Jurkat, Clone E6-1 (cell line): ENCODE measurements at regions not wholly inside any gene's neighbourhood (a gene's known extent, or its start where the extent isn't known, plus 50 kb on each side); places are given as distances from the start of the nearest gene placed in this dataset.
"Not testable (repeated sequence)": the region's sequence is repeated elsewhere in the genome, so short reads cannot be mapped to it uniquely, and the experiment has no call there.

Experiments used
- DNase-seq: peaks from one replicate; pipeline ENCODE4 v3.0.0-alpha.2; 2011; ENCODE audit warnings: low read depth, low spot score
- H3K4me3 ChIP-seq: 2 replicates; pipeline ENCODE4 v1.5.1; 2011; ENCODE audit warnings: mild to moderate bottlenecking, low read length, control low read depth, moderate library complexity

DNA sequence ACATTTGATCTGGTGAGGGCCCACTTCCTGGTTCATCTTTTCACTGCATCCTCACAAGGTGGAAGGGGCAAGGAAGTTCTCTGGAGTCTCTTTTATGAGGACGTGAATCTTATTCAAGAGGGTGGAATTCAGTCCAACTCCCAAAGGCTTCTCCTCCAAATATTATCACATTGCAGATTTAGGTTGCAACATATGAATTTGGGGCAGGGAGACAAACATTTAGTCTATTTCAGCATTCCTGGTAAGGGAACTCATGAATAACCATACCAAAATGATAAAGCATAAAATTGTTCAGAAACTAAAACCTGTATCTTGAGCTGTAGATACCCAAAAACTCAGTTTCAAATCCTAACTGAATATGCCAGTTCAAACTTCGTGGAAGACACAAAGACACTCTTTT, 246.8 kb downstream of the QDPR start:
- H3K4me3 ChIP-seq: no peak overlapping the region
- DNase-seq: no peak

GRCh38 chr4:17260166-17260907, 251.6 kb downstream of the QDPR start:
- no peak overlapping the region for H3K4me3 ChIP-seq
- DNase-seq: no peak

DNA sequence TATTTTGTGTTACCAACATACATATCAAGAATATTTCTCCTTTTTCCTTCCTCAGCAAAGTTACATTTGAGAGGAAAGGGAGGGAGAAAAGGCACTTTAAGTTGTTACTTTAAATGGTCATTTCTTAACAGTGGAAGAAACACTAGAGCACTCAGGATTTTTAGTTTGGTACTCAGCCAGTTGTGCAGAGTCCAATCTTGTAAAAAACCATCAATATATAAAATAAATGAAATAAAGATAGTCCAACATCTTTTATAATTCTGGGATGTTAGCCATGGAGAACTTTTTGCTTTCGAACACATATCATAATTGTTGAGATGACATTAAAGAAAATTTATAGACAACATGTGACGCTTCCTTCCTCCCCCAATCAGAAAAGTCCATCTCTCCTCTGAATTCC, 253.8 kb downstream of the QDPR start:
- H3K4me3 ChIP-seq: no peak overlapping the region
- no peak for DNase-seq

DNA sequence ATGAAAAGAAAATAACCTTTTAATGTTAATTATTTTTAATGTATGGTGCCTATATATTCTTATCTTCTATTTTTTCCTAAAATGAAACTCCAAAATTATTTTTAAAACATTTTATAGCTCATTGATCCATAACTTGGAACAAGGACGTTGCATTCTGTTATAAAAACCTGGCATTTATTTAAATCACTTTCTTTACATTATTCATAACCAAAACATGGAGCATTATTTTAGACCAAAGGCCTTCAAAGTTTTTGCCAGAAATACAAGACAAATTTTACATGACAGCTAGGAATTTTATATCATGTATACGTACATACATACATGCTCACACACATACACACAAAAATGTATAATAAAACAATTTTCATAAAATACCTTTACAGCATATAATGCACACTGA, 259.8 kb downstream of the QDPR start:
- H3K4me3 ChIP-seq: no peak overlapping the region
- DNase-seq: no peak

DNA sequence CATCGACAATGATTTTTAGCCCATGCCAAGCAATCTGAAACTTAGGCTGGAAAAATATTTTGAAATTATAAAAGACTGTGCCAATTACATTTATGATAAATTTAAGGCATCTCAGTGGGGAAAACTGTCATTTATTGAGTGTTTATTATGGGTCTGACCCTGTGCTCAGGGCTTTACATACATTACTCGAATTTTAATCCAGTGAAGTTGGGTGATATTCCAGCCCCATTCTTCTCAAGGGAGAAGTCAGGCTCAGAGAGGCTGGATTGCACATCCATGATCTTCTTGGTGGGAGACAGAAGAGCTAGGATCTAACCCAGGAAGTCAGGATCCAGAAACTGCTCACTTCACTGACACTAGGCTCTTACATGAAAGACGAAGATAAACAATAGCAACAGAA, 260.8 kb downstream of the QDPR start:
- DNase-seq: no peak
- H3K4me3 ChIP-seq: no peak overlapping the region

- no peak overlapping the region for H3K4me3 ChIP-seq
- DNase-seq: no peak
Observed at GRCh38 chr4:17250591-17250990, 261.3 kb downstream of the QDPR start.

- no peak overlapping the region for H3K4me3 ChIP-seq
- no peak for DNase-seq
Observed at GRCh38 chr4:17246656-17247055, 265.2 kb downstream of the QDPR start.

- H3K4me3 ChIP-seq: no peak overlapping the region
- DNase-seq: no peak
Observed at GRCh38 chr4:17241835-17242234, 270.1 kb downstream of the QDPR start.

DNA sequence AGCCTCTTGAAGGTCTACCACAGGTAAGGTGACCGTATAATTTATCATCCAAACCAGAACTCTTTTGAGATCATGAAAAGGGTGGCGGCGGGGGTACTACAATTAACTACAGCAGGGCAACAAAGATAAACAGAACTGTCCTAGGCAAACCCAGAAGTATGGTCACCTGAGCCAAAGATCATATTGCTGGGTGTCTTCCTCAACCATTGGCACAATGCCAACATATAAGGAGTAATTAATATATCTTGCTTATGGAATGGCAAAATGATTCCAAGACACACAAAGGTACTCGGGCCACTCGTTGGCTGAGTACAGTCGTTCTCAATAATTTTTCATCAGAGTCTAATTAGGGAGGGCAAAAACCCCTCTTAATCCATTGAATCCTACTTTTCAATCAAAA, 273.3 kb downstream of the QDPR start:
- no peak overlapping the region for H3K4me3 ChIP-seq
- no peak for DNase-seq

DNA sequence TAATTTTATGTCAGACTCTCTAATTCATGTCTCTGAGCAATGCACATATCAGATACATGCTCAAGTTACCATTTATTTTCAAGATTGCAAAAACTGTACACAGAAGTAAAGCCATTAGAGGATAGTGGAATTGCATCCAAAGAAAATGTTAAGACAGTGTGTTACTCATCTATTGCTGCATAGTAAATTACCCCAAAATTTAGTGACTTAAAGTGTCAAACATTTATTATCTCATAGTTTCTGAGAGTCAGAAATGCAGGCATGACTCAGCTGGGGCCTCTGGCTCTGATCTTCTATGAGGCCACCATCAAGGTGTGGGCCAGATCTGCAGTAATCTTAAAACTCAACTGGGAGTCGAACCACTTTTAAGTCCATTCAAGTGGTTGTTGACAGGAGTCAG, 275.2 kb downstream of the QDPR start:
- H3K4me3 ChIP-seq: no peak overlapping the region
- no peak for DNase-seq

DNA sequence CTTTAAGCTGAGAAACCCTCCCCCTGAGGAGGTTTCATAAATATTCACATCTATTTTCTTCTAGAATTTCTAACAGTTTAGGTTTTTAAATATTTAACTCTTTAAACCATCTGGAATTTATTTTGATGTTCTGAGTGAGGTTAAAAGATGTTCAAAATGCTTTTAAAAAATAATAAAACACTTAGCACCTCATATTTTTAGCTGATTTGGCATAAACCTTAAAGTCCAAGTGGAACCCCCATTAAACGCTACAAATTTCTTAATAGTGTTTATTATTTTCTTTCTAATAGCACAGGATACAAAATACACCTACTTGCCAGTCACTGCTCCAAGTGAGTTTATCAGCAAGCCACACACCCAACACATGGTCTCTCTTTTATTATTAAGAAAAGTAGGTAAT, 277.2 kb downstream of the QDPR start:
- no peak overlapping the region for H3K4me3 ChIP-seq
- no peak for DNase-seq

DNA sequence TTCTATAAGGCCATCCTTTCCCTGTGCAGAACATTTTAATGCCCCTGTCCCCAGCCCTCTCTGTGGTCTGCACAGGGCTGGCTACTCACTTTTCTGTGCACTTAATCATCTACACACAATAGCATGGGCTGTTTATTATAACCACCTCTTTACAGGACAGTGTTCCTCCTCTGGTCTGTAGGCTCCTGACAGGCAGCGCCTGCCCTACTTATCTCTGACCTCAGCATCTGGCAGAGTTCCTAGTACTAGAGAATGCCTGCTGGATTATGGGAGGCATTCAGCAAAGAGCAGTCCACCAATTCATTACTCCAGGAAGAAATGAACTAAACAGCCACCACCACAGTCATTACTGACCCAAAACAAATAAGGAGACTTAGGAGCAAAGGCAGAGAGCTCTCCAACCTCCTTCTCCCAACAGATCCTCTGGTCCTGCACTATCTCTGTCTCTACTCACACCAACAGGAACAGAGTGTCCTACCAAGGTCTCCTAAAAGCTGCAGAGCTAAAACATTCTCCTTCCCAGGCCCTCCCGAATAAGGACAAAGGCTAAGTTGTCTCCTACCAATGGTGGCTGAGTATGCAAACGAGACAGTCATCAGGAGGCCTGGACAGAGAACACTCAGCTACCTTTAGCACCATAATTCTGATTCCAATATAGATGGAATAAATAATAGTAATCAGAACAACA, 279.2 kb downstream of the QDPR start:
- no peak for DNase-seq
- H3K4me3 ChIP-seq: no peak overlapping the region

- H3K4me3 ChIP-seq, DNase-seq: not testable (repeated sequence)
Observed at GRCh38 chr4:17231880-17232475, 279.9 kb downstream of the QDPR start.

DNA sequence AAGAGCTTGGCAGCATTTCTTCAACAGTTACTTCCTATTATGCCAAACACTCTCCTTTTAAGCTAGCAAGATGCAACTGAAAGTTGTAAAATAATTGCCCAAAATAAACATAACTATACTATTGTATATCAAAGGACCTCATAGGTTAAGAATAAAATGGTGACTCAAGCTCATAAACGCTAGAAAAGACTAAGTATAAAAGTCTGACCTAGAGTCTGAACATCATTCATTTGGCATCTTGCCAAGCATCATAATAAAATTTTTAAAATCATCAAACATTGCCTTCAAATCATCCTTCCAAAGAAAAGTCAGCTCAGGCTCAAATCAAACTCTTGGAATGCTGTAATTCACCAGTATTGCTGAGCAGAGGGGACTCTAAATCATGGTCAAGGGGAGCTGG, 281.2 kb downstream of the QDPR start:
- no peak for DNase-seq
- no peak overlapping the region for H3K4me3 ChIP-seq

GRCh38 chr4:17220816-17221215, 291.1 kb downstream of the QDPR start:
- DNase-seq: no peak
- no peak overlapping the region for H3K4me3 ChIP-seq

DNA sequence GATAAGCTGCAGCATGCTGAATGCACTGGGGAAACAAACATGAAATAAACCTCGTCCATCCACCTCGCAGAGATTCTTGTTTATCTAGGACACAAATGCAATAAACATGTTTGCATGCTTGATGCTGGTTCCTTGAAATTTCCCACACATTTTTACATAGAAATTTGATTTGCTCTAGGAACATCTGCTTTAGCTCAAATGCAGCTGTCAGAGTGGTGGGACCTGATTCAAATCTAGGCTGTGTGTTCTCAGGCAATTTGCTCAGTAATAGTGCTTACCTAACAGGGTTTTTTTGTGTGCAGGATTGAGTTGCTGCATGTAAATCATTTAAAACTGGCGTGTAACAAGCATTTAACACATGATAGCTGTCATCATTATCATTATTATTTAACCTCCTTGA, 293.1 kb downstream of the QDPR start:
- no peak for DNase-seq
- H3K4me3 ChIP-seq: no peak overlapping the region

DNA sequence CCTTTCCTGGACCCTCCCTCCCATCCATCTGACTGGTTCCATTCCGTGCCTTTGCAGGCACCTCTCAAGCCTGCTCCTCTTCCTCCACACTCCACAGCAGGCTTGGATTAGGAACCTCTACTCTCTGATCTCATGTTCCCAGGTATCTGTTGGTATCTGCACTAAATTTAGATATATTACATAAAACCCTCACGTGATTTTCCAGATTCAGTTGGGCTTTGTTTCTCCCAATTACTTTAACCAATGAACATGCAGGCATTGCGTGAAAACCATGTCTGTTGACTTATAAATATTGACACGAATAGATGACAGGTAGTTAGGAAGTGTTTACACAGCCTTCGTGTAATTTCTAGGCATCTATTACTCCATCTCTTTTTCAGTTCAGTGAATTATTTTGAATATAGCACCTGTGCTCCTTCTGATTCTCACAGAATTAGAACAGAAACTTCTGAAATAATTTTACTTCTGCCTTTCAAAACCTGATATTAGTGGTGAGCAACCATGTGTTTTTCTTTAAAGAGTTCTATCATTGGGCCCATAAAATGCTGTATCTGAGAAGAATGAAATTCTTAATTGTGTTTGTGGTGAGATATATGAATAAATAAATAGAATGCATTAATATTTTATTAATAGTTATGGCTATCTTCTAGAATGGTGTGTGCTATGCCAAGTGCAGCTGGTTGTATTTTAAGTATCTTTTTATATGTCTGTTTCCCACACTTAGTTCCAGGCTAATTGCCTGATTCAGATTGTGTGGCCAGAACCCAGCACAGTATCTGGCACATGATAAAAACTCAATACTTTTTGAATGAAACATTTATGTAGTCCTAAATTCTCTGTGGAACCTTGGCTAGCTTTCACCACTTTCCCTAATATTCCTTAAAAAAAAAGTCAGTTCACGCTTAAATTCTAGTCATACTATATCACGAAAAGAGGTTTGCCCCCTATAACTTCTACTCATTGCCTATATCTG, 304.8 kb downstream of the QDPR start:
- H3K4me3 ChIP-seq: no peak overlapping the region
- DNase-seq: no peak

- no peak for DNase-seq
- H3K4me3 ChIP-seq: no peak overlapping the region
Observed at GRCh38 chr4:17204908-17205307, 306.5 kb upstream of the LDB2 start.

- no peak for DNase-seq
- no peak overlapping the region for H3K4me3 ChIP-seq
Observed at GRCh38 chr4:17203797-17204196, 305.4 kb upstream of the LDB2 start.

DNA sequence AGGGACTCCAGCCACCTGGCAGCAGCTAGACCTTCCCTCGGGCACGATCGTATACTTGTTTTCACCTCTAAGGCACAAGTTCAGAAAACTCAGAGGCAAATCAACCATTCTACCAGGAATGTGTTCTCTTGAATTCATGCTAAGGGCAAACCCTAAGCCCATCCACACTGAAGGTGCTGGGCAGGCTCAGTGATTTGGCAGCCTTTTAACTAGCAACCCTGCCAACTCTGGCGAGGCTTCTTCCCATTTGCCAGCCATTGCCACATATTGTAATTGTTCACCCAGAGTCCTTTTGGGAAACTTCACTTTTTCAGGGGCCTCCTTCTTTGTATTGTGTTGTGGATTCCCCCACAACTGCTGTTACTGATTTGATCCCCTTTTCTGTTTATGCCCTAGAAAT, 298.6 kb upstream of the LDB2 start:
- H3K4me3 ChIP-seq: no peak overlapping the region
- DNase-seq: no peak
